ENCODE measurements at regions not wholly inside any gene's neighbourhood (a gene's known extent, or its start where the extent isn't known, plus 50 kb on each side); places are given as distances from the start of the nearest gene placed in this dataset.

DNA sequence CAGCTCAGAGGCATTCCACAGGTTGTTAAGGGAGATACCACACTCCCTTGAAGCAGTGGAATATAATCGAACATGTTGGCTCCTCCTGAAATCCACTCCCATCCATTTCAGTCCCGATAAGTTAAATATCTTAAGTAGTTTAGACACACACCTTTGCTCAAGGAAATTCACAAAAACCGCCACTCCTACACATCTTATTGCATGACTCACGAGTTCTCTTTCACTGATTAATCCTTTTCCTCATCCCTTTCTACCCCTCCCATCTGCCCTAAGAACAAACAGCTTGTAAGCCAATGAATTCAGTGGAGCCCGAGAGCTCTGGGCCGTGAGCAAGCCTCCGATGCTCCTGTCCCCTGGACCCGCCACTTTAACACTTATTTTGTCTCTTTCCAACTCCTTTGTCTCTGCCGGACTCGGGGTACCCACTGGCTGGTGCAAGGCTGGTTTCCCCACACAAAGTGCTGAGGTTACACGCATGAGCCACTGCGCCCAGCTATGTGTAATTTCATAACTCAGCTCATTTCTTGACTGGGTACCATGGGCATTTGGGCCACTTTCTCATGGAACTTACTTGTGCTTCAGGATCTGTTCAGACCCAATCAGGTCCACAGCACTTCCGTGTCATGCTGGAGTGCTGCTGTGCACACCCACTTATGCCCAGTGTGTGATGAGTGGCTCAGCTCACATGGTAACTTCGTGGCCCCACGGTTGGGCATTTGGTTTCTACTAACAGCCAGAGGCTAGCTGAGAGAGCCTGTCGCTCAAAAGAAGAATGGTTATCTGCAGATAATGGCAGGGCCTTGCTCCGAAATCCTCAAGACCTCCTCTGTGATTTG, 171.8 kb upstream of the ALG10B start:
- no peak for TF ChIP-seq CTCF (IDR thresholded peaks at IDR 0.05; ENCODE audit: low read depth, low read length, missing control alignments)
- no peak overlapping the region for H3K4me3 ChIP-seq (ENCODE audit: low read depth, low read length)
- no peak for DNase-seq (ENCODE audit: low read depth)
- in situ Hi-C loops (cut with HindIII; ENCODE audit: low sequenced_read_pairs): no loop called here

DNA sequence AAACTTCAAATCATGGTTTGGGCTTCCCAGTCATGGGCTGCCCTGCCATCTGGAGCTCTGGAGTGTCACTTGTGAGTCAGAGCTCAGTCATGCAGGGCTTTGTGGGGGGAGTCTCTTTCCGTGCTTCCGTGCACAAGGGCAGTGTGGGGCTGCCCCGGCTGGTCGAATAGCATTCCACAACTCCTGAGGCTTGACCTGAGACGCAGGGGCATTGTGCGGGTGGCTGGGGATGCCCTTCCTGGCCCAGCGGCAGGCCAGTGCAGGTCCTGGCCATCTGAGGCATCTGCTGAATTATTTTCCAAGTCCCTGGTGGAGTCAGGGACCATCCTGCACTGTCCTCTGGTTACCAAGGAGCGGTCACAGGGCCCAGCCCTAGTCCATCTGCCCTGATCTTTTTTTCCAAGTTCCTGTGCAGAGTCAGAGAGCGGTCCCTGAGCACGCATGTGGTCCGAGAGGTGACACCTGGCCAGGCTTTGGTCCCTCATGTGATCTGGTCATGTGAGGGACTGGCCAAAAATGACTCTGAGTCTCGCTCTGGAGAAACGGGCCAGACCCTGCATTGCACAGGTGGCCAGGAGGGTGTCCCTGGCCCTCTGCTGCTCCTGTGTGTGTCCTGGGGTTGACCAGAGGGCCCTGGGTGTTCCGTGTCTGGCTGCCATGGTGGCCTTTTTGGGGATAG, 167.0 kb upstream of the ALG10B start:
- no peak for DNase-seq (ENCODE audit: low read depth)
- no peak overlapping the region for H3K4me3 ChIP-seq (ENCODE audit: low read depth, low read length)
- TF ChIP-seq CTCF (IDR thresholded peaks at IDR 0.05; ENCODE audit: low read depth, low read length, missing control alignments): no peak
- in situ Hi-C loops (cut with HindIII; ENCODE audit: low sequenced_read_pairs): no loop called here

DNA sequence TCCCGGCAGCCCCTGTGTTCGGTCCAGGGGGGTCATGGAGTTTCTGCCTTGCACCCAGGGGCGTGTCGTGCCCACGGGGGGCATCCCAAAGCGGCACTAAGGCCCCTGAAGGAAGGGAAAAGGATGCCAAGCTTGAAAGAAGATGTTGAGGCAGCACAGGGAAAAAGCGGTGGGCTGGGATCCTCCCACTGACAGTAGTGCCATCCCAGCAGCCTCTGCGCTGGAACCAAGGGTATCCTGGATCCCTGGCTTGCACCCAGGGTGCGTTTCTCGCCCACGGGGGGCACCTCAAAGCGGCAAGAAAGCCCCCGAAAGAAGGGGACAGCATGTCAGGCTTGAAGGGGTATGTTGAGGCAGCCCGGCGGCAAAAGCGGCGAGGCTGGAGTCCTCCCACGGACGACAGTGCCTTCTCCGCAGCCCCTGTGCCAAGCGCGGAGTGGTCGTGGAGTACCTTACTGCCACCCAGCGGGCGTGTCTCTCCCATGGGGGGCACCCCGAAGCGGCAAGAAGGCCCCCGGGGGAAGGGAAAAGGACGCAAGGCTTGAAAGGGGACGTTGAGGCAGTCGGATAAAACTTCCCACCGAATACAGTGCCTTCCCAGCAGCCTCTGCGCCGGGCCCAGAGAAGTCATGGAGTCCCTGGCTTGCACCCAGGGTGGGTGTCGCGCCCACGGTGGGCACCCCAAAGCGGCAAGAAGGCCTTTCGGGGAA, 164.4 kb upstream of the ALG10B start:
- TF ChIP-seq CTCF (IDR thresholded peaks at IDR 0.05; ENCODE audit: low read depth, low read length, missing control alignments): no peak
- in situ Hi-C loops (cut with HindIII; ENCODE audit: low sequenced_read_pairs): no loop called here
- no peak for DNase-seq (ENCODE audit: low read depth)
- no peak overlapping the region for H3K4me3 ChIP-seq (ENCODE audit: low read depth, low read length)

GRCh38 chr12:38152816-38153736, 163.5 kb upstream of the ALG10B start:
- no peak overlapping the region for H3K4me3 ChIP-seq (ENCODE audit: low read depth, low read length)
- in situ Hi-C loops (cut with HindIII; ENCODE audit: low sequenced_read_pairs): no loop called here
- no peak for DNase-seq (ENCODE audit: low read depth)
- TF ChIP-seq CTCF (IDR thresholded peaks at IDR 0.05; ENCODE audit: low read depth, low read length, missing control alignments): no peak

DNA sequence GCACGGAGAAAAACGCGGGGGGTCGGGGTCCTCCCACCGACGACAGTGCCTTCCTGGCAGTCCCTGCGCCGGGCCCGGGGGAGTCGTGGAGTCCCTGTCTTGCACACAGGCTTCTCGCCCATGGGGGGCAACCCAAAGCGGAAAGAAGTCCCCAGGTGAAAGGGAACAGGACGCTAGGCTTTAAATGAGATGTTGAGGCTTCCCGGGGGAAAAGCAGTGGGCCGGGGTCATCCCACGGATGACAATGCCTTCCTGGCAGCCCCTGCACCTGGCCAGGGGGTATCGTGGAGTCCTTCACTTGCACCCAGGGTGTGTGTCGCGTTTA, 162.9 kb upstream of the ALG10B start:
- H3K4me3 ChIP-seq (ENCODE audit: low read depth, low read length): no peak overlapping the region
- in situ Hi-C loops (cut with HindIII; ENCODE audit: low sequenced_read_pairs): no loop called here
- TF ChIP-seq CTCF (IDR thresholded peaks at IDR 0.05; ENCODE audit: low read depth, low read length, missing control alignments): no peak
- no peak for DNase-seq (ENCODE audit: low read depth)

All from astrocyte of the cerebellum (primary cell).